HCT116 (cell line): ENCODE measurements at regions not wholly inside any gene's neighbourhood (a gene's known extent, or its start where the extent isn't known, plus 50 kb on each side); places are given as distances from the start of the nearest gene placed in this dataset.
"Not testable (repeated sequence)": the region's sequence is repeated elsewhere in the genome, so short reads cannot be mapped to it uniquely, and the experiment has no call there.

Source experiments
- ATAC-seq: fragments of 200-7000 bp; cut with Tn5 transposase; 2 replicates; pipeline ENCODE4 v1.9.1; 2020; ENCODE audit warnings: mild to moderate bottlenecking, moderate library complexity
- BruUV-seq: library from RNA; stranded (reverse); fragments of 400-500 nt; replicated peaks from 2 replicates; lab custom pipeline; 2021; lab: Mats Ljungman, UMichigan
- CTCF ChIA-PET: fragments of 300-600 bp; sonication (Branson Sonifier 250); formaldehyde crosslinking; loops from one replicate; lab custom pipeline; 2021; ENCODE audit warnings: antibody characterized with exemption; lab: Charles Lee
- POLR2A ChIA-PET: fragments of 300-600, 350-600 bp; sonication (Branson Sonifier 250); formaldehyde crosslinking; loops from one replicate; lab custom pipeline; 2021; ENCODE audit warnings: antibody characterized with exemption; lab: Charles Lee
- RAD21 ChIA-PET, 2 experiments: fragments of 300-600 bp; sonication (Branson Sonifier 250); formaldehyde crosslinking; loops; one replicate each; lab custom pipeline; 2023; ENCODE audit warnings: low total read pairs in 2 of 2; ENCODE audit not compliant: uncharacterized antibody in 2 of 2, unreplicated experiment in 2 of 2, low non-redundant PET in 1 of 2; lab: Charles Lee
- DNase-seq: peaks from one replicate; pipeline ENCODE4 v3.0.0-alpha.2; 2010; ENCODE audit warnings: low read depth, low spot score
- H2AFZ ChIP-seq: fragments of 200-600 bp; shearing (Covaris generic), sonication (generic); 2 replicates; pipeline ENCODE4 v1.6.1; 2017; ENCODE audit warnings: low read depth, mixed run types, mixed read lengths, antibody characterized with exemption, low read length; ENCODE audit not compliant: poor library complexity, severe bottlenecking
- H3K27ac ChIP-seq: 2 replicates; pipeline ENCODE4 v1.5.1; 2012; ENCODE audit warnings: low read depth, low read length
- H3K27me3 ChIP-seq: fragments of 200-600 bp; sonication (generic); 2 replicates; pipeline ENCODE4 v1.6.1; 2016; ENCODE audit warnings: mixed run types, low read length, mixed read lengths; ENCODE audit not compliant: insufficient read depth
- H3K36me3 ChIP-seq, 2 experiments: fragments of 200-500 bp in 1 of 2; fragments of 200-600 bp in 1 of 2; sonication (Bioruptor generic) in 1 of 2; sonication (generic) in 1 of 2; 2 replicates each; pipeline versions ENCODE4 v1.5.1 to v1.6.1; 2014 to 2016; ENCODE audit warnings: low read length in 2 of 2, inconsistent platforms in 1 of 2, mixed read lengths in 1 of 2, mixed run types in 1 of 2; ENCODE audit not compliant: insufficient read depth in 2 of 2, control insufficient read depth in 1 of 2
- H3K4me1 ChIP-seq, 2 experiments: fragments of 200-600 bp in 1 of 2; sonication (generic) in 1 of 2; 2 replicates each; pipeline versions ENCODE4 v1.5.1 to v1.6.1; 2012 to 2017; ENCODE audit warnings: low read length in 2 of 2, inconsistent platforms in 1 of 2, mild to moderate bottlenecking in 1 of 2, mixed read lengths in 1 of 2, mixed run types in 1 of 2, moderate library complexity in 1 of 2; ENCODE audit not compliant: insufficient read depth in 2 of 2, control insufficient read depth in 1 of 2
- H3K4me2 ChIP-seq: fragments of 200-600 bp; sonication (generic); 2 replicates; pipeline ENCODE4 v1.6.1; 2017; ENCODE audit warnings: mixed run types, low read length, mixed read lengths
- H3K4me3 ChIP-seq, 2 experiments: fragments of 200-600 bp in 1 of 2; sonication (generic) in 1 of 2; replicated peaks in 1 of 2; 2 replicates each; pipeline ENCODE4 v1.5.1; 2011 to 2016; ENCODE audit warnings: low read length in 2 of 2, control low read depth in 1 of 2, low read depth in 1 of 2, mild to moderate bottlenecking in 1 of 2, mixed read lengths in 1 of 2, mixed run types in 1 of 2
- H3K79me2 ChIP-seq: fragments of 200-600 bp; sonication (generic); 2 replicates; pipeline ENCODE4 v1.6.1; 2017; ENCODE audit warnings: mild to moderate bottlenecking, mixed run types, low read length, moderate library complexity, mixed read lengths; ENCODE audit not compliant: insufficient read depth
- H3K9ac ChIP-seq: fragments of 200-600 bp; sonication (generic); 2 replicates; pipeline ENCODE4 v1.6.1; 2016; ENCODE audit warnings: low read length, mixed read lengths
- H3K9me2 ChIP-seq: fragments of 200-600 bp; sonication (generic), shearing (Covaris generic); 2 replicates; pipeline ENCODE4 v1.6.1; 2017; ENCODE audit warnings: mixed run types, mild to moderate bottlenecking, moderate library complexity; ENCODE audit not compliant: insufficient read depth
- H3K9me3 ChIP-seq, 2 experiments: fragments of 200-500 bp in 1 of 2; fragments of 200-600 bp in 1 of 2; sonication (Bioruptor generic) in 1 of 2; sonication (generic) in 1 of 2; 2 replicates each; pipeline ENCODE4 v1.6.1; 2014 to 2017; ENCODE audit warnings: low read length in 2 of 2, mixed read lengths in 2 of 2, inconsistent platforms in 1 of 2, low read depth in 1 of 2, mild to moderate bottlenecking in 1 of 2, mixed run types in 1 of 2, moderate library complexity in 1 of 2; ENCODE audit not compliant: control insufficient read depth in 1 of 2, insufficient read depth in 1 of 2
- H4K20me1 ChIP-seq: fragments of 200-600 bp; sonication (generic), shearing (Covaris generic); 2 replicates; pipeline ENCODE4 v1.6.1; 2017; ENCODE audit warnings: mixed run types, mild to moderate bottlenecking, moderate library complexity; ENCODE audit not compliant: insufficient read depth
- ATF3 ChIP-seq: IDR thresholded peaks from 2 replicates; pipeline ENCODE4 v1.6.1; 2012
- EZH2 ChIP-seq: fragments of 200-600 bp; sonication (generic); IDR thresholded peaks from 2 replicates; pipeline ENCODE4 v1.6.1; 2017; ENCODE audit warnings: antibody characterized with exemption, mixed run types
- POLR2A ChIP-seq: IDR thresholded peaks from 2 replicates; pipeline ENCODE4 v1.7.0; 2011; ENCODE audit warnings: borderline replicate concordance; ENCODE audit not compliant: insufficient read depth, insufficient read length; ENCODE audit errors: extremely low read depth
- SIN3A ChIP-seq: IDR thresholded peaks from 2 replicates; pipeline ENCODE4 v1.6.1; 2012; ENCODE audit warnings: low read depth
- intact Hi-C: fragments of 100-400 bp; cut with micrococcal nuclease; formaldehyde crosslinking; loops from 2 replicates; pipeline ENCODE4 v1.10.0; 2022

- TF ChIP-seq EZH2 (no peak), ATF3 (no peak), SIN3A (no peak), POLR2A (no peak)
- TF ChIP-seq, all 23 proteins: peak for 0
- DNase-seq (no peak), ATAC-seq (no peak)
- RAD21 ChIA-PET = no interaction called here
- intact Hi-C loops = no loop called here
- Histone ChIP-seq H3K9me2 (no peaks in the 10 kb centered on the region), H3K79me2 (no peaks in the 10 kb centered on the region), H3K36me3 (no peaks in the 10 kb centered on the region), H3K4me1 (no peaks in the 10 kb centered on the region), H3K27ac (no peak overlapping the region), H3K9me3 (peaks cover 8 to 13% of the 10 kb centered on the region in 2 experiments; a peak in 2 of 4 replicates), H2AFZ (no peak overlapping the region), H3K4me2 (no peak overlapping the region), H3K9ac (no peak overlapping the region), H3K27me3 (no peaks in the 10 kb centered on the region), H3K4me3 (no peak overlapping the region), H4K20me1 (no peaks in the 10 kb centered on the region)
- CTCF ChIA-PET = no interaction called here
- no TSS peak for BruUV-seq
- POLR2A ChIA-PET = no interaction called here
These were observed 212.2 kb upstream of the NRG3 start for GRCh38 chr10:81662837-81663236.

GRCh38 chr10:81664800-81665199, 210.2 kb upstream of the NRG3 start:
- H3K9ac ChIP-seq, H3K4me3 ChIP-seq, ATAC-seq, H3K27me3 ChIP-seq, H3K4me1 ChIP-seq, POLR2A ChIA-PET, intact Hi-C loops, H3K9me2 ChIP-seq, RAD21 ChIA-PET, H2AFZ ChIP-seq, H4K20me1 ChIP-seq, H3K4me2 ChIP-seq, BruUV-seq, CTCF ChIA-PET, H3K27ac ChIP-seq, H3K79me2 ChIP-seq, DNase-seq, H3K36me3 ChIP-seq: not testable (repeated sequence)
- peaks cover 5 to 15% of the 10 kb centered on the region in 2 experiments; a peak in 2 of 4 replicates for H3K9me3 ChIP-seq
